T follicular helper cell (primary cell): ENCODE measurements at regions not wholly inside any gene's neighbourhood (a gene's known extent, or its start where the extent isn't known, plus 50 kb on each side); places are given as distances from the start of the nearest gene placed in this dataset.
"Not testable (repeated sequence)": the region's sequence is repeated elsewhere in the genome, so short reads cannot be mapped to it uniquely, and the experiment has no call there.

Experiments used
- DNase-seq: peaks from one replicate; pipeline ENCODE4 v3.0.0-alpha.2; 2020; ENCODE audit warnings: low read depth

DNA sequence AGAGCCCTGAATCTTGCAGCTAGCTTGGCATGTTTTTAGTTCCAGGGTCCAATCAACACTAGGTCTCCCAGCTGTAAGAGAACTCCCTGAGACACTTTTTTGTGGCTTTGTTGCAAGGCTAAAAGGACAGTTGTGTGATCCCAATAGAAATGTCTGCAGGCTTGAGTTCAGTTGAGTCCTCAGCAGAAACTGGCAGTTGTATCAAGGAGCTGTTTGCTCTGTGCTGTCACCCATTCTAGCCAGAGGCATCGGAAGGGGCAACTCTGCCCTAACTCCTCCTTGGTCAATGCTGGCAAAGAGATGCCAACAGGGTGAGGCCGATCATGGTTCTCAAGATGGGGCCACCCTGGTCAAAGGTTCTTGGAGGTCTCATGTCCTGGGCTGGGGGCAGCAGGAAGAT is 224.1 kb downstream of the BUB3 start:
- no peak for DNase-seq

DNA sequence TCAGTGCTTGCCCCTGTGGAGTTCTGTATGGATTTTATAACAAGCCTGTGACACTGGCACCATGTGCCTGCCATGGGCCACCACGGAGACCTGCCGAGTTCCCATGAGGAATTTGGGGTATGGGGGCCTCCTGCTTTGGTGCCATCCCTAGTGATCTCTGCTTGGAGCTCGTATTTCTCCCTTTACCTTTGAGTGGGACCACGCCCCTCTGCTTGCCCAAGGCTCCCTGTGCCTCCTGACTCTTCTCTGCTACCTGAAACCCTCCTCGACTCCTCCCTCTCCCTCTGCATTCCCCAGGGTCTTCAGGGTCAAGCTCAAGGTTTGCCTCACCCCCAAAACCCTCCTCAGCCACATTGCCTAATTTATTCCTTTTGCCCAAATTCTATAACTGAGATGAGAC is 225.0 kb downstream of the BUB3 start:
- DNase-seq, result no peak

DNA sequence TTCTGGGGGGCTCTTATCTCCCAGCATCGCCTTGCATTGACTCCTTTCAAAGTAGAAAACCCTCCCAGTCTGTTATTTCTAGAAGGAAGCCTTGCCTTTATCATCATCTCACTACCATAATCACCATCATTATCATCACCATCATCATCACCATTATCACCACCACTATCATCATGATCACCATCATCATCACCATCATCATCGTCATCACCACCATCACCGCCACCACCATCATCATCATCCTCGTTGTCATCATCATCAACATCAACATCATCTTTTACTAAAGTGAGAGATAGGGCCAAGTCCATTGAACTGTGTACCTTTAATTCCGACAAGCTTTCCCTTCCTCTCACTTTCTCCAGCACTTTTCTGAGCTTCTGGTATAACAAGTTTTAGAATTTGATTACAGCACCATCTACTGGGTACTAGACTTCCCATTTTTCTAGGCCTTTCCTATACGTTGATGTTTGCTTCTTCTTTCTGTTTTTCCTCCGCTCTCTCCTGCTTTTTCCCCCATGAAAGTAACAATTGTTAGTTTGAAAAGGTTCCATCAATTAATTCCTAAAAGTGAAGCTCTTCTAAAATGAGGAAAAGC is 226.4 kb downstream of the BUB3 start:
- no peak for DNase-seq

DNA sequence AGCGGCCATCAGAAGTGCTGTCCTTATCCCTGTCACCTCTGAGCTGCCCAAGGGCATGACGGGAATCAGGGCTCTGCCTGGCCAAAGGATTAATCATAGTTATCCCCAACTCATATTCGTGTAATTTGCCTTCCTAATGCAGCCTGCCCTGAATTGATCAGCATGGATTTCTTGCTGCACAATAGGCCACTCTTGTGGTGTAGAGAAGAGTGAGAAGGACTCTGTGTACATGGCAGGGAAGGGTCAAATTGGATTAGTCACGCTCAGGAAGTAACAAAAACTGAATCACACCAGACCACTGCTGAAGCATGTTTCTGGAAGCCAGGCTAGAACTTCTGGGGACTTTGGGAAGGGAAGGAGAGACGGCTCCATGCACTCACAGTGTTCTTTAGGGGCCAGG is 227.0 kb downstream of the BUB3 start:
- no peak for DNase-seq

DNA sequence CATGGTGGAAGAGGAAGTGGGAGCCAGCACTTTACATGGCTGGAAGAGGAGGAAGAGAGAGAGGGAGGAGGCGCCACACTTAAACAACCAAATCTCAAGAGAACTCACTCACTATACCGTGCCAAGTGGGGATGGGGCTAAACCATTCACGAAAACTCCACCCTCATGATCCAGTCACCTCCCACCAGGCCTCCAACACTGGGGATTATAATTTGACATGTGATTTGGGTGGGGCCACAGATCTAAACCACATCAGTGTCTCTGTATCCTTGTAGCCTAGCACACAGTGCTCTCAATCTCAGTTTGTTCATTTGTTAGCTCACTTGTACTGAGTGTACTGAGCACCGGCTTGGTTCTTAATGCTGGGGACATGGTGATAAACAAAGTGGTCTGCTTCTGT is 228.3 kb downstream of the BUB3 start:
- DNase-seq, result no peak

DNA sequence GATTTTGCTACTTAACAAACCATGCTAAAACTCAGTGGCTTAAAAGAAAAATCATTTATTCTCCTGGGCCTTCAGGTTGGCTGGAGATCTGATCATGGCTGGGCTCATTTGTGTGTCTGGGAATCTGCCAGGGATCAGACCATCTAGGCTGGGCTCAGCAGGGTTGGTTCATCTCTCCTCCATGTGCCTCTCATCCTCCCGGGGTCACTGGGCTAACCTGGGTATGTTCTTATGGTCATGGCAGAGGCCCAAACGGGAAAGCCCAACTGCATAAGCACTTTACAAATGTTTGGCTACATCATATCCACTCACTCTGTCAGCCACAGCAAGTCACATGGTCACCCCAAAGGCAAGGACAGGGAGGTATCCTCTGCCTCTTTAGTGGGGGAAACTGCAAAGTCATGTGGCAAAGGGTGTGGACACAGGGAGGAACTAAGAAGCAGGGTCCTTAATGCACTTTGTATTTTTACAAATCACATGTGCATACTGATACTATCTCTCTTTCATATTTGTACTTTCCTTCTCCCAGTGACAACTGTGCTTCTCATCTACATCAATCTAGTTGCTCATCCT is 231.4 kb downstream of the BUB3 start:
- DNase-seq, result no peak

DNA sequence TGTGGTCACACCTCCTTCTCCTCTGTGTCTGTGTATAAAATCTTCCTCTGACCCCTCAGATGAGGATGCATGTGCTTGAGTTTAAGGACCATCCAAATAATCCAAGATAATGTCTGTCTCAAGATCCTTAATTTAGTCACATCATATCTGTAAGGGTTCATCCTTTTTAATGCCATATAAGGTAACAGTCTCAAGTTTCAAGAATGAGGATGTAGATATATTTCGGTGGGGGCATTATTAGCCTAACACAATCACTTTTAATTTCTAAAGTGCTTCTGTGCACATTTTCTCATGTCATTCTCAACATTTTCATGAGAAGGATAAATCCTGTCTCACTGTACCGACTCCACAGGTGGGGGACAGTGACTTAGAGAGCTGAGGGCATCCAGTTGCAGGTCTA is 235.3 kb downstream of the BUB3 start:
- no peak for DNase-seq

DNA sequence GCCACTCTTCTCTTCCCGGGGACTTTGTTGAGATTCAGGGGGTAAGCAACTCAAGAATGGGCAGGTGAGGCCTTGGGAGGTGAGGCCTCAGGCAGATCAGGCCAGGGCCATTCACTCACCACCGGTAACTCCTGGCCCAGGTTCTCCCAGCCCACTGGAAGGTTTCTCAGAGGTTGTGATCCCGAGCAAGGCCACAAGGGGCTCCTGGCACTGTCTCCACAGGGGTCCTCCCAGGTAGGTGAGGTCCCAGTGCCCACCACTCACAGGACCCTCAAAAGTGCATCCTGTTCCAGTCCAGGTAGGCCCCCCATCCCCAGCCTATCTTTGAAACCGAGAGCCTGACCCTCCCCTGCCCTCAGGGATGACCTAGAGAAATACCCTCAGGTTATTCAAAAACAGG is 236.1 kb downstream of the BUB3 start:
- no peak for DNase-seq

DNA sequence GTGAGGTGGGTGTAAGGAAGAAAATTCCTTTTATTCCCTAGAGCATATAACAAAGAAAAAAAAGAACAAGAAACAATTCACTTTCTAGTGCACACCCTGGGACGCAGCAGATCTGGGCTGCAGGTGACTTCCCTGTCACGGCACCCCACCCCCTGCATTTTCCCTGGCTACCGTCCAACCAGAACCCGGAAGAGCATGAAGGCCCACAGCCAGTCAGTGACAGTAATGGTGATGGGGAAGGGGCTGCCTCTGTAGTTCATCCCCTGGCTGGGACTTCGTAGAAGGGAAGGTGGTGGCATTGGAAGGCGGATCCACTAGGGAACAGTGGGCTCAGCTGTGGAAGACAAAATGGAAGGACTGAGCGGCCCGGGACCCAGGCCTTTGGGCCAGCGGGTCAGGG is 236.7 kb downstream of the BUB3 start:
- DNase-seq, result no peak

DNA sequence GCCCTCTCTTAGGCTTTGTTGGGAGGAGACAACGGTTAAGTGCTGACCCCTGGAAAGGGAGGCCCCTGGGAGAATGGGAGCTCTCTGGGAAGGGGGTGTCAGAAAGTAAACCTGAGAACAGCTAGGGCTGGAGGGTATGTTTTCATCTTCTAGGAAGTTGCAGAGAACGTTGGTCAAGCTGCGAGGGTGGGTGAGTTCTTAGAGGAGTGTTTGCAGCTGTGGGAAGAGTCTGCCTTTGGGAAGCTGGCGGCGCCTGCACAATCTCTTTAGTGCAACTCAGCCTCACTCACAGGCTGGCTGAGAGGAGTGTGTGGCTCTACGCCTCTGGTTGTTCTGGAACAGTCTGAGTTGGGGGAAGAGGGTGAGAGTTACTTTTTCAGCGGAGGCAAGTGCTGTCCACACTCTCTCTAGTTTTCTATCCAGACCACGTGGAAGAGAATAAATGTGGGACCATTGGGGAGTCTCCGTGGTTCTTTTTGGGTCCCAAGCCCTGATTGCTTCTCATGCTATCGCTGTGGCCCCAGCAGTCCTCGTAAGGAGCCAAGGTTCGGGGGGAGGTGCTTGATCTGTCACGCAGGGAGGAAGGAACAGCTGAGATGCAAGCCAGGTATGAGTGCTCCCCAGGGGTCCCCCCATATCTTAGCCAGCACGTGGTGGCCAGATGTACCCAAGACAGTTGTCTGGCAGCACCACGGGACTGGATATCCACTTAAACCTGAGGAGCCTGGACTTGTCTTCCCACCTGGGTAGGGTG is 237.2 kb downstream of the BUB3 start:
- DNase-seq, result no peak

DNA sequence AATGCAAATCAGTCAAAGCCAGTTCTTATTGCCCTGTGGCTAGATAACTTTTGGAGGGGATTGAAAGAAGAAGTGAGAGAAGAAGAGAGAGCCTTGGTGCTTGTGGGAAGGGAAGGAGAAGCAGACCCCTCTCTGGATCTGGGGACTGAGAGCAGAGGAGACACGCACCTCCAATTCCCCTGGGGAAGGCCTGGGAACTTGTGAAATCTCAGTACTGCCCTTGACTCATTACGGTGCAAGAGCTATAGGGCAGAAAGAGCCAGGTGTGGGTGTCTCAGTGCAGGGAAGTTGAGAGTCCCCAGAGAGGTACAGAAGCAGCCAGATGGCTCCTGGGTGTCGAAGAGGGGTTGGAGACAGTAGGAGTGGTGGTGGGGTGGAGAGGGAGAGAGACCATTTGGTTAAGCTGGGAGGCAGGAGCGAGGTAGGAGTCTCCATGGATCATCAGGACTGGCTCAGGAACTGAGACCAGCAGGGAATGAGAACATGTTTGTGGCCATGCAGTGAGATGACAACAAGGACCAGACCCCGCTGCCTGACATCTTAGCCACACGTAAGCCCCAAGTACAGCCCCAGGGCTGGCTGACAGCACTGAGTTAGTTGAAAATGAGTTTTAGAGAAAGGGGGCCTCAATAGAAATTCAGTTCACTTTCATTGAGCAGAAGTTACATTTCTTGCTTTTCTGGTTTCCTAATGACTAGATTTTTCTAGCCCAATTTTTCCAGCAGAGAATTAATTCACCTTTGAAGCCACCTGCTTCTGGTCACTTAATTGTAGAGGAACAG is 238.2 kb downstream of the BUB3 start:
- DNase-seq, result no peak

DNA sequence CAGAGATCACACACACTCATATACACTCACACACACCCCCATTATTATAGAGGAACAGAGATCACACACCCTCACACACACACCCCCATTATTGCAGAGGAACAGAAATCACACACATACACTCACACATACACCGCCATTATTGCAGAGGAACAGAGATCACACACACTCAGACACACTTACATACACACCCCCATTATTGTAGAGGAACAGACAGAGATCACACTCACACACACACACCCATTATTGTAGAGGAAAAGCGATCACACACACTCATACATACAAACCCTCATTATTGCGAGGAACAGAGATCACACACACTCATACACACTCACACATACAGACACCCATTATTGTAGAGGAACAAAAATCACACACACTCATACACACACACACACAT is 239.0 kb downstream of the BUB3 start:
- DNase-seq, result no peak

DNA sequence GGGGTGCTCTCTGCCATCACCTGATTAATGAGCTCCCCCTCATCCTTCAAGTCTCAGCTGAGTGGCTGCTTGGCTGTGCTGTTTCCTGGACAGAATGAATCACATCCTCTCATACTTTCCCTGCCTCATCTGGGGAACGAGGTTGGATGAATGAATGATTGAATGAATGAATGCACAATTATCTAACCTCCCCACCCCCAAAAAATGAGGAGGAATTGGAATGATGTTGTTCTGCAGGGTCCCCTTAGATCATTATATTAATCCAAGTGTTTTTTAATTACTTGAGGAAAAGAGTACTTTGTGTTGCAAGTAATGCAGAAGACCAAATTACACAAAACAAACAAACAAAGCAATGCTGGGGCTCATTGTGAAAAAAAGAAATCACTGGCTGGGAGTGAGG is 240.2 kb downstream of the BUB3 start:
- no peak for DNase-seq

DNA sequence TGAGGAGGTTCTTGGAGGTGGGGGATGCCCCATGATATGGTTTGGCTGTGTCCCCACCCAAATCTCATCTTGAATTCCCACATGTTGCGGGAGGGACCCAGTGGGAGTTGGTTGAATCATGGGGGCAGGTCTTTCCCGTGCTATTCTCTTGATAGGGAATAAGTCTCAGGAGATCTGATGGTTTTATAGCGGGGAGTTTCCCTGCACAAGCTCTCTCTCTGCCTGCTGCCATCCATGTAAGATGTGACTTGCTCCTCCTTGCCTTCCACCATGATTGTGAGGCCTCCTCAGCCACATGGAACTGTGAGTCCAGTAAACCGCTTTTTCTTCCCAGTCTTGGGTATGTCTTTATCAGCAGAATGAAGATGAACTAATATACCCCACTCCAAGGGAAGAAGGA is 241.0 kb downstream of the BUB3 start:
- DNase-seq, result not testable (repeated sequence)

DNA sequence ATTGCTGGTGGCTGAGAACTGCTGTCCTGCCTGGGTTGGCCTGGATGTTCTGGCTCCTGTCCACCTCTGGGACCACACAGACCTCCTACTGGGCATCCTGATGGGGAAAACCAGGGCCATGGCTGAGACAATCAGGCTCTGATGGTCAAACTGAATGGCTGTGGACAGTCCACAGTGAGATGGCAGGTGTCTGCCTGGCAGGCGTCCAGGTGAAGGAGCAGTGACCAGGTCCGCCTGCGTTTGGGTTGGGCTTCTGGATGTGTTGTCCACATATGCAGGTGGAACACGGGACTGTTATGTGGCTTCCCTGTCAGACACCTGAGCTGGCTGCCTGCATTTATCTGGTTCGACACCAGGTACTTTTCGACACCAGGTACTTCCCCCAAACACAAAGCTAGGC is 241.7 kb downstream of the BUB3 start:
- DNase-seq, result no peak

DNA sequence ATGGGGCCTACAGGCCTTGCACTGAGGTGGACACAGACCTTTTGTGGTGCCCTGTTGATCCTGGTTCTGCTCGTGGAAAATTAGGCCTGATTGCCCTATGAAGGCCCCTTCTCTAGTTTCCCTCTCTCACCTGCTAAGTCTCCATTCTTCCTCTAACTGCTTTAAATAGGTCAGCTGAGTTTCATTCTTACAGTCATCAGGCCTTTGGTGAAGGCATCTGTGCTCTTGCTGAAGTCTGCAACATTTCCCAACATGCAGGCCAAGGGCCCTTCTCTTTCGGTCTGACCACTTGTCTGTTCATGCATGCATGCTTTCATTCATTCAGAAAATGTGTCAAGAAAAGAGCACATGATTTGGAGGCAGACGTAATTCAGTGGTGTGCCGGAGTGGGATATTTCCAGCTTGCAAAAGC is 244.0 kb downstream of the BUB3 start:
- no peak for DNase-seq

DNA sequence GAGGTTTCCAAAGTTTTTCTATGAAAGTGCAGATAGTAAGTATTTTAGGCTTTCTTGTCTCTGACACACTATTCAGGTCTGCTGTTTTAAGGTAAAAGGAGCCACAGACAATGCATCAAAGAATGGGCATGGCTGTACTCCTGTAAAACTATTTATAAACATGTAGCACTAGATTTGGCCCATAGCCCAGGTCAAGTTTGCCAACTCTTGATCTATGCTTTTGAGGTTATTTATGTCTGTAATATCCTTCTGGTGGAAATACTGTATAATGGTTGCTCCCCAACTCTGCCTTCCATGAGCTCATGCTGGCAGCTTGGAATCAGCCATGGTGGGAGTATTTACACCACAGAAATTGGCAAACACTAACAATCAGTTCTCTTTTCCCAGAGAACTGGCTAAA is 244.6 kb downstream of the BUB3 start:
- no peak for DNase-seq

DNA sequence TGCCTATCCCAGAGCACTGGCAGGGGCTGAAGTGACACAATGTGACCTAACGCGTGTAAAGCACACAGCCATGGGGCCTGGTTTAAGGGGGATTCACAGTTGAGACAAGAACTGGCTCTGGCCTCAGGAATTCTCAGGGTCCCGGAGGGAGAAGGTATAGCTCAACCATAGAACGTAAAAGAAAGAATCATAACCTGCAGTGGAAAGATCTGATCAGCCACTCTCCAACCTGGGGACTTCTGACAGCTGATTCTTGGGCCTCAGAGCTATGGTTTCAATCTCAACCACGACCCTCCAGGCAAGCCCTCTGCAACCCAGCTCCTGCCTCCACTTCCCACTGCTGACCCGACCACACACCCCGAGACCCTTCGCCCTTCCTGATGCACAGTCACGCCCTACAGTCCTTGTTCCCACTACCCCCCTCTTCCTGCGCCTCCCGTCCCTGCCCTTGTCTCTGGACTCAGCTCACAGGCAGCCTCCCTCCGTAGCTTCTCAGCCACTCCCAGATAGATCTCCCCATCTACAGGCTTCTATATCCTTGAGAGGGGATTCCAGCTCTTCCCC is 245.2 kb downstream of the BUB3 start:
- no peak for DNase-seq

DNA sequence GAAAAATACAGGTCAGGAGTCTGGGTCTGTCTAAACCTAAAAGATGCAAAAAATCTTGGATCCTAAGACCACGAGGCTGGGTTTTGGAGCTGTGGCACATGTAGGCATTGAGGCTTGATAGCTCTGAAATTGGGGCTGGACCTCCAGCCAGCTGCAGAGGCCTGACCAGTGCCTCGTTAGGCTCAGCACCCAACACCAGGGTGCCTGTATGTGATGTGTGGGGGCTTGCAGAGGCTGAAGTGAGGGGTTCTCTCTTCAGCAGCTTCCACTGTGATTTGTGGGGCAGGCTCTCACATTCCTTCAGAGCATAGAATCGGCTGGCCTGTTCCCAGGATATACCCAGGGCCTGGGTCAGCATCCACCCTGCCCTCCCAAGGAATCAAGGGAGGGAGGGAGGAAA is 247.8 kb downstream of the BUB3 start:
- no peak for DNase-seq

DNA sequence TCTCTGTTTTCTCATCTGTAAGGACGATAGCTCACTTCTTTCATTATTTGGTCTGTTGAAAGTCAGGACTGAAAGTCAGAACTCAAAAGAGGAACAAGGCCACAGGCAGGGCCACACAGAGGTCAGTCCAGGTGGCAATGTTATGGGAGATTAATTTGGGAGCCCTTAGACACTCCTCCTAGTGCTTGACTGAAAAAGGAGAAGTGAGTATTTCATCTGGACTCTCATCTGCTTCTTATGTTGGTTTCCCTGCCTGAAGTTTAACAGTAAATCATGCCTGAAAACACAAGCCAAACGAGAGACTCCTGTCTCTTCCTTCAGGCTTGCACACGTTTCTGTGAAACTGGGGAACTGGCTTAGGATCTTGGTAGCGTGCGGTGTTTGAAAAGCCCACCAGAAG is 248.5 kb downstream of the BUB3 start:
- no peak for DNase-seq

DNA sequence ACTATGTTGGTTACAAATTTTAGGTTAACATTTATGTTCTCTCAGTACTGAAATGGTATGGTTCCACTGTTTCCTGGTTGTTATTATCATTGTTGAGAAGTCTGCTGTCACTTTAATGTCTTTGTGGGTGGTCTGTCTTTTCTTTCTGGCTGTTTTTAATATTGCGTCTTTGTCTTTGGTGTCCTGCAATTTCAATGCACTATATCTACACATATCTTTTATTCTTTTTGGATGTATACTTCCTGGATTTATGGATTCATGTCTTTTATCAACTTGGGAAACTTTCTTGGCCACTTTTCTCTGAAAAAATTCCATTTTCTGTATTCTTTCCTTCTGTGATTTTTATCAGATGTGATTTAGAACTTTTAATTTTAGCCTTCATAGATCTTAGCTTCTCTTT is 250.2 kb downstream of the BUB3 start:
- no peak for DNase-seq

DNA sequence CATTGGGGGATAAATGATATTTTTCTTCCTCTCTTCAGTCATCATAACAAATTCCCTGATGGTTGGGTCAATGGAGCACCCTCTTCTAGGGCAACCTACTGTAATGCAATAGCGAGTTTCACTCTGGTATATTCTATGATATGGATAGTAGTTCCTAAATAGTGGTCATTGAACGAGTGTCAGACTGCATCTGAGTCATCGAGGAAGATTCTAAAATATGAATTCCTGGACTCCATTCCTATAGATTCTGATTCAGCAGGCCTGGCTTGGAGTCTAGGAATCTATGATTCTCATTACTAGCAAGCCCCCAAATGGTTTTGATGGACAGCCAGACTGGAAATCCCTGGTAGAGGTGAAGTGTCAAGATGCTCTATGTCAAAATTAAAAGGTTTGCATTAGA is 254.5 kb downstream of the BUB3 start:
- DNase-seq, result no peak

DNA sequence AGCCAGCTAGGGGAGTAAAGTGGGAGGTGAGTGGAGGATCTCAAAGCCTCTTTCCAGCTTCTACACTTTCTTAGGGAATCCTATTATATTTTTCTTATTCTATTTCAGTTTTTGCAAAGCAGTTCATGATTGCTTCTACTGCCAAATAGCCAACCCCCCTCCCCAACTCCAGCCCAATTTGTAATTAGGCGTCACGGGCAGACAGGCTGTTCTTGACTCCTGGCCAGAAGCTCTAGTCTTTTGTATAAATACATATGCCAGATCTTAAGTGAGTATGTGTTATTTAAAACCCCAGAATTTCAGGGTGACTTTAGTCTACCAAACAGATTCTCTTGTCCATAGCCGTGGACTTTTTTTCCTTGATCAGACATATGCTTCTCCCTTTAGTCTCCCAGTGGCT is 255.2 kb downstream of the BUB3 start:
- DNase-seq, result no peak
